SK-N-SH (cell line): ENCODE measurements at regions not wholly inside any gene's neighbourhood (a gene's known extent, or its start where the extent isn't known, plus 50 kb on each side); places are given as distances from the start of the nearest gene placed in this dataset.

Experiments used
- CTCF ChIA-PET: fragments of 300-600, 350-600 bp; formaldehyde crosslinking; extraction: SDS; loops from one replicate; lab custom pipeline; 2021; lab: Yijun Ruan, JAX
- POLR2A ChIA-PET: fragments of 350-600 bp; sonication (Branson Sonifier 250); formaldehyde crosslinking; extraction: SDS; loops from one replicate; lab custom pipeline; 2020; ENCODE audit warnings: antibody characterized with exemption, inconsistent platforms; lab: Yijun Ruan, JAX
- DNase-seq: peaks from one replicate; pipeline ENCODE4 v3.0.0; 2012
- H2AFZ ChIP-seq: fragments of 200-600 bp; sonication (generic); 2 replicates; pipeline ENCODE4 v1.8.1; 2016; ENCODE audit warnings: antibody characterized with exemption, mild to moderate bottlenecking, low read depth
- H3F3A ChIP-seq: fragments of 200-600 bp; sonication (generic); replicated peaks from 2 replicates; pipeline ENCODE3; 2016; ENCODE audit warnings: antibody characterized with exemption, mild to moderate bottlenecking; ENCODE audit not compliant: insufficient read depth
- H3K27ac ChIP-seq, 2 experiments: fragments of 200-500 bp in 1 of 2; fragments of 200-600 bp in 1 of 2; sonication (Bioruptor generic) in 1 of 2; sonication (generic), shearing (Covaris generic) in 1 of 2; 2 replicates each; pipeline versions ENCODE4 v1.5.1 to v1.6.1; 2014 to 2016; ENCODE audit warnings: low read depth in 2 of 2, inconsistent platforms in 1 of 2, low read length in 1 of 2, mild to moderate bottlenecking in 1 of 2, mixed read lengths in 1 of 2
- H3K27me3 ChIP-seq: fragments of 200-600 bp; sonication (generic), shearing (Covaris generic); 2 replicates; pipeline ENCODE4 v1.6.1; 2016; ENCODE audit warnings: mixed run types; ENCODE audit not compliant: insufficient read depth
- H3K36me3 ChIP-seq, 2 experiments: fragments of 200-500 bp in 1 of 2; fragments of 200-600 bp in 1 of 2; sonication (Bioruptor generic) in 1 of 2; sonication (generic) in 1 of 2; replicated peaks in 1 of 2; 2 replicates each; pipeline versions ENCODE3 to v1.5.1; 2014 to 2016; ENCODE audit warnings: low read length in 1 of 2, mild to moderate bottlenecking in 1 of 2; ENCODE audit not compliant: insufficient read depth in 2 of 2, control insufficient read depth in 1 of 2
- H3K4me1 ChIP-seq, 2 experiments: fragments of 200-500 bp in 1 of 2; fragments of 200-600 bp in 1 of 2; sonication (Bioruptor generic) in 1 of 2; sonication (generic), shearing (Covaris generic) in 1 of 2; 2 replicates each; pipeline versions ENCODE4 v1.5.1 to v1.6.1; 2014 to 2016; ENCODE audit warnings: low read depth in 1 of 2, low read length in 1 of 2, mixed run types in 1 of 2; ENCODE audit not compliant: insufficient read depth in 2 of 2, control insufficient read depth in 1 of 2
- H3K4me2 ChIP-seq: fragments of 200-600 bp; sonication (generic), shearing (Covaris generic); 2 replicates; pipeline ENCODE4 v1.6.1; 2017; ENCODE audit warnings: mixed run types
- H3K4me3 ChIP-seq, 2 experiments: fragments of 200-500 bp in 1 of 2; fragments of 200-600 bp in 1 of 2; sonication (Bioruptor generic) in 1 of 2; sonication (generic), shearing (Covaris generic) in 1 of 2; 2 replicates each; pipeline versions ENCODE4 v1.5.1 to v1.8.1; 2014 to 2016; ENCODE audit warnings: low read depth in 2 of 2, inconsistent platforms in 1 of 2, low read length in 1 of 2, mild to moderate bottlenecking in 1 of 2, mixed read lengths in 1 of 2, moderate library complexity in 1 of 2
- H3K79me2 ChIP-seq: fragments of 200-600 bp; sonication (generic); 2 replicates; pipeline ENCODE4 v1.8.1; 2017; ENCODE audit warnings: mild to moderate bottlenecking; ENCODE audit not compliant: insufficient read depth
- H3K9ac ChIP-seq: fragments of 200-600 bp; sonication (generic); 2 replicates; pipeline ENCODE4 v1.6.1; 2017; ENCODE audit warnings: mixed run types
- H3K9me2 ChIP-seq: fragments of 200-600 bp; sonication (generic); 2 replicates; pipeline ENCODE4 v1.6.1; 2017; ENCODE audit warnings: mixed run types
- H3K9me3 ChIP-seq: fragments of 200-600 bp; sonication (generic); 2 replicates; pipeline ENCODE4 v1.6.1; 2017; ENCODE audit warnings: mixed run types, mild to moderate bottlenecking, moderate library complexity
- H4K20me1 ChIP-seq: fragments of 200-600 bp; sonication (generic); 2 replicates; pipeline ENCODE4 v1.6.1; 2017; ENCODE audit warnings: mild to moderate bottlenecking, mixed run types; ENCODE audit not compliant: insufficient read depth
- CHD2 ChIP-seq: fragments of 150-350 bp; IDR thresholded peaks from 2 replicates; pipeline ENCODE4 v1.6.1; 2018; ENCODE audit warnings: low read length; ENCODE audit not compliant: partially characterized antibody
- EP300 ChIP-seq, 2 experiments: IDR thresholded peaks; 2 replicates each; pipeline versions ENCODE4 v1.4.0 to v1.6.1; 2012; ENCODE audit warnings: borderline replicate concordance in 1 of 2, low read depth in 1 of 2, low read length in 1 of 2
- FOSL2 ChIP-seq: IDR thresholded peaks from 2 replicates; pipeline ENCODE4 v1.4.0; 2012; ENCODE audit warnings: low read depth, mild to moderate bottlenecking, moderate library complexity, borderline replicate concordance
- FOXM1 ChIP-seq: IDR thresholded peaks from 2 replicates; pipeline ENCODE4 v1.4.0; 2012; ENCODE audit warnings: low read depth, mild to moderate bottlenecking
- GATA2 ChIP-seq: sonication (generic); formaldehyde crosslinking; IDR thresholded peaks from 2 replicates; pipeline ENCODE4 v1.5.0; 2020; ENCODE audit warnings: mild to moderate bottlenecking, missing genetic modification reagents
- JUND ChIP-seq: IDR thresholded peaks from 2 replicates; pipeline ENCODE4 v1.4.0; 2012
- MEF2A ChIP-seq: IDR thresholded peaks from 2 replicates; pipeline ENCODE4 v1.4.0; 2012; ENCODE audit warnings: low read depth, borderline replicate concordance
- MXI1 ChIP-seq: IDR thresholded peaks from 2 replicates; pipeline ENCODE4 v1.6.1; 2012; ENCODE audit warnings: mild to moderate bottlenecking, low read depth, low read length, improper control_type of control experiment
- PBX3 ChIP-seq: IDR thresholded peaks from 2 replicates; pipeline ENCODE4; 2012
- RAD21 ChIP-seq: IDR thresholded peaks from 2 replicates; pipeline ENCODE4 v1.6.1; 2012; ENCODE audit warnings: mild to moderate bottlenecking, low read length
- SMC3 ChIP-seq: IDR thresholded peaks from 2 replicates; pipeline ENCODE4 v1.6.1; 2012; ENCODE audit warnings: low read depth, low read length, improper control_type of control experiment
- TEAD4 ChIP-seq: IDR thresholded peaks from 2 replicates; pipeline ENCODE4 v1.4.0; 2012; ENCODE audit warnings: mild to moderate bottlenecking, borderline replicate concordance; ENCODE audit not compliant: insufficient read depth
- YY1 ChIP-seq: IDR thresholded peaks from 2 replicates; pipeline ENCODE4 v1.4.0; 2012; ENCODE audit warnings: low read depth, mild to moderate bottlenecking
- WGBS: methylation state at CpG from one replicate; pipeline ENCODE4 v1.1.6; 2017; ENCODE audit warnings: low lambda C conversion rate; 5-methylcytosine and 5-hydroxymethylcytosine counted together
- TF ChIP-seq, protein P1 (sequence below): fragments of 200-600 bp; sonication (generic); IDR thresholded peaks from 2 replicates; pipeline ENCODE4 v1.6.1; 2017; ENCODE audit warnings: antibody characterized with exemption, mild to moderate bottlenecking, moderate library complexity
- TF ChIP-seq, protein P2 (sequence below): fragments of 150-350 bp; IDR thresholded peaks from 2 replicates; pipeline ENCODE4 v1.6.1; 2016; ENCODE audit warnings: mild to moderate bottlenecking, low read depth, low read length

DNA sequence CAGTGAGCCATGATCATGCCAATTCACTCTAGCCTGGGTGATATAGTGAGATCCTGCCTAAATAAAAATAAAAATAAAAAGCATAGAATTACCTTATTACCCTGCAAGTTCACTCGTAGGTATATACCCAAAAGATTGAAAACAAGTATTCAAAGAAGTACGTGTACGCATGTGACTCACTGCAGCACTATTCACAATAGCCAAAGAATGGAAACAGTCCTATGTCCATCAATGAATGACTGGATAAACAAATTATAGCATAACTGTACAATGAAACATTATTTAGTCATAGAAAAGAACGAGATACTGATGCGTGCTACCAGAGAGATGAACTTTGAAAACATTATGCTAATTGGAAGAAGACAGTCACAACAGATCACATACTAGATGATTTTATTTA, 204.6 kb upstream of the DIAPH2 start:
- no peak overlapping the region for H3K4me3 ChIP-seq
- no peak overlapping the region for H2AFZ ChIP-seq
- H3F3A ChIP-seq, result no peaks in the 10 kb centered on the region
- H3K4me2 ChIP-seq, result no peak overlapping the region
- TF ChIP-seq FOSL2 (peak; percentile 32; the same call in 1 of the 2 replicates), JUND (0 out of 2 replicates have a peak, but pooled peaks have one; percentile 4), RAD21 (no peak), TEAD4 (no peak), PBX3 (0 out of 2 replicates have a peak, but pooled peaks have one; percentile 14), YY1 (no peak)
- TF ChIP-seq, protein P1, sequence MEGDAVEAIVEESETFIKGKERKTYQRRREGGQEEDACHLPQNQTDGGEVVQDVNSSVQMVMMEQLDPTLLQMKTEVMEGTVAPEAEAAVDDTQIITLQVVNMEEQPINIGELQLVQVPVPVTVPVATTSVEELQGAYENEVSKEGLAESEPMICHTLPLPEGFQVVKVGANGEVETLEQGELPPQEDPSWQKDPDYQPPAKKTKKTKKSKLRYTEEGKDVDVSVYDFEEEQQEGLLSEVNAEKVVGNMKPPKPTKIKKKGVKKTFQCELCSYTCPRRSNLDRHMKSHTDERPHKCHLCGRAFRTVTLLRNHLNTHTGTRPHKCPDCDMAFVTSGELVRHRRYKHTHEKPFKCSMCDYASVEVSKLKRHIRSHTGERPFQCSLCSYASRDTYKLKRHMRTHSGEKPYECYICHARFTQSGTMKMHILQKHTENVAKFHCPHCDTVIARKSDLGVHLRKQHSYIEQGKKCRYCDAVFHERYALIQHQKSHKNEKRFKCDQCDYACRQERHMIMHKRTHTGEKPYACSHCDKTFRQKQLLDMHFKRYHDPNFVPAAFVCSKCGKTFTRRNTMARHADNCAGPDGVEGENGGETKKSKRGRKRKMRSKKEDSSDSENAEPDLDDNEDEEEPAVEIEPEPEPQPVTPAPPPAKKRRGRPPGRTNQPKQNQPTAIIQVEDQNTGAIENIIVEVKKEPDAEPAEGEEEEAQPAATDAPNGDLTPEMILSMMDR, result no peak
- no peak for DNase-seq
- H3K79me2 ChIP-seq, result no peaks in the 10 kb centered on the region
- POLR2A ChIA-PET, result no interaction called here
- H3K27me3 ChIP-seq, result no peaks in the 10 kb centered on the region
- no peaks in the 10 kb centered on the region for H3K9me3 ChIP-seq
- no peak overlapping the region for H3K9ac ChIP-seq
- no peak overlapping the region for H3K27ac ChIP-seq
- no peaks in the 10 kb centered on the region for H3K9me2 ChIP-seq
- CTCF ChIA-PET, result no interaction called here
- H3K4me1 ChIP-seq, result no peaks in the 10 kb centered on the region; a peak in 1 of 4 replicates
- H3K36me3 ChIP-seq, result no peaks in the 10 kb centered on the region
- WGBS, result 13% methylated on average over 5 of the region's 5 CpGs
- no peaks in the 10 kb centered on the region for H4K20me1 ChIP-seq

DNA sequence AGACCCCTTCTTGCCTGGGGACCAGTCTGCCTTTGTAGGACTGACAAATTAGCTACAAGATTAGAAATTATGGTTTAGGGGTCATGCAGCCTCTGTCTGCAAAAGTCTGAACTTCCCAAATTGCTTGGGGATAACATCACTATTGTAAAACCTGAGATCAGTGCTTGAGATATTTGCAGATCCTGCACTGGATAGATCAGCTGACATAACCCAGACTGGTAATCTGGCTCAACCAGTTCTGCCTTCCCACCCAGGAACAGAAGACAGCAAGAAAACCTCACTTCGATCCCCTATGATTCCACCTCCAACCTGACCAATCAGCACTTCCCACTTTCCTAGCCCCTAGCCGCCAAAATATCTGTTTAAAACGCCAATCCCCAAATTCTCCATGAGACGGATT, 202.8 kb upstream of the DIAPH2 start:
- H3K27me3 ChIP-seq, result no peaks in the 10 kb centered on the region
- H3F3A ChIP-seq, result no peaks in the 10 kb centered on the region
- no peaks in the 10 kb centered on the region for H3K36me3 ChIP-seq
- no peaks in the 10 kb centered on the region for H3K9me3 ChIP-seq
- no peak overlapping the region for H3K4me2 ChIP-seq
- no peaks in the 10 kb centered on the region; a peak in 1 of 4 replicates for H3K4me1 ChIP-seq
- POLR2A ChIA-PET, result no interaction called here
- H3K9ac ChIP-seq, result no peak overlapping the region
- CTCF ChIA-PET, result no interaction called here
- H3K27ac ChIP-seq, result no peak overlapping the region
- no peak overlapping the region for H2AFZ ChIP-seq
- H3K9me2 ChIP-seq, result no peaks in the 10 kb centered on the region
- TF ChIP-seq, protein P2, sequence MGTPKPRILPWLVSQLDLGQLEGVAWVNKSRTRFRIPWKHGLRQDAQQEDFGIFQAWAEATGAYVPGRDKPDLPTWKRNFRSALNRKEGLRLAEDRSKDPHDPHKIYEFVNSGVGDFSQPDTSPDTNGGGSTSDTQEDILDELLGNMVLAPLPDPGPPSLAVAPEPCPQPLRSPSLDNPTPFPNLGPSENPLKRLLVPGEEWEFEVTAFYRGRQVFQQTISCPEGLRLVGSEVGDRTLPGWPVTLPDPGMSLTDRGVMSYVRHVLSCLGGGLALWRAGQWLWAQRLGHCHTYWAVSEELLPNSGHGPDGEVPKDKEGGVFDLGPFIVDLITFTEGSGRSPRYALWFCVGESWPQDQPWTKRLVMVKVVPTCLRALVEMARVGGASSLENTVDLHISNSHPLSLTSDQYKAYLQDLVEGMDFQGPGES, result no peak
- TF ChIP-seq GATA2 (CRISPR knock-in tag) (no peak), SMC3 (no peak), EP300 (IDR thresholded peaks at IDR 0.05; ENCODE audit: borderline replicate concordance in 1 of 2, low read depth in 1 of 2, low read length in 1 of 2) (no peak), MEF2A (no peak), CHD2 (no peak), MXI1 (no peak), FOXM1 (no peak)
- H4K20me1 ChIP-seq, result no peaks in the 10 kb centered on the region
- H3K4me3 ChIP-seq, result no peak overlapping the region
- 44% methylated on average over 4 of the region's 4 CpGs for WGBS
- no peak for DNase-seq
- no peaks in the 10 kb centered on the region for H3K79me2 ChIP-seq
